GM18511 (cell line): ENCODE measurements at regions not wholly inside any gene's neighbourhood (a gene's known extent, or its start where the extent isn't known, plus 50 kb on each side); places are given as distances from the start of the nearest gene placed in this dataset.
"Not testable (repeated sequence)": the region's sequence is repeated elsewhere in the genome, so short reads cannot be mapped to it uniquely, and the experiment has no call there.

Experiments used
- ATAC-seq: cut with Tn5 transposase; IDR thresholded peaks from one replicate; pipeline ENCODE4 v1.9.1; 2021; ENCODE audit warnings: mild to moderate bottlenecking, moderate library complexity; ENCODE audit not compliant: unreplicated experiment

GRCh38 chr1:30533796-30534550 is 189.4 kb downstream of the MATN1 start:
- ATAC-seq: no peak

- ATAC-seq: no peak
Measured at GRCh38 chr1:30533141-30533540, 190.2 kb downstream of the MATN1 start.

GRCh38 chr1:30532621-30533020 is 190.8 kb downstream of the MATN1 start:
- ATAC-seq: no peak

GRCh38 chr1:30527511-30528140 is 195.8 kb downstream of the MATN1 start:
- no peak for ATAC-seq

GRCh38 chr1:30526652-30527345 is 196.6 kb downstream of the MATN1 start:
- no peak for ATAC-seq

GRCh38 chr1:30525971-30526651 is 197.3 kb downstream of the MATN1 start:
- ATAC-seq: no peak

- no peak for ATAC-seq
Measured at GRCh38 chr1:30525631-30525970, 197.8 kb downstream of the MATN1 start.

- no peak for ATAC-seq
Measured at GRCh38 chr1:30524840-30525617, 198.4 kb downstream of the MATN1 start.

- not testable (repeated sequence) for ATAC-seq
Measured at GRCh38 chr1:30524025-30524555, 199.3 kb downstream of the MATN1 start.

GRCh38 chr1:30523055-30524020 is 200.0 kb downstream of the MATN1 start:
- no peak for ATAC-seq

GRCh38 chr1:30522031-30523004 is 201.1 kb downstream of the MATN1 start:
- no peak for ATAC-seq

GRCh38 chr1:30521261-30521865 is 202.0 kb downstream of the MATN1 start:
- no peak for ATAC-seq

GRCh38 chr1:30520476-30520875 is 202.9 kb downstream of the MATN1 start:
- no peak for ATAC-seq

GRCh38 chr1:30519201-30519763 is 204.1 kb downstream of the MATN1 start:
- no peak for ATAC-seq

GRCh38 chr1:30518696-30519095 is 204.7 kb downstream of the MATN1 start:
- ATAC-seq: no peak

GRCh38 chr1:30518186-30518585 is 205.2 kb downstream of the MATN1 start:
- ATAC-seq: no peak

- ATAC-seq: not testable (repeated sequence)
Measured at GRCh38 chr1:30517666-30518065, 205.7 kb downstream of the MATN1 start.
